GM18867 (cell line): ENCODE measurements at regions not wholly inside any gene's neighbourhood (a gene's known extent, or its start where the extent isn't known, plus 50 kb on each side); places are given as distances from the start of the nearest gene placed in this dataset.

Experiments used
- ATAC-seq: cut with Tn5 transposase; IDR thresholded peaks from one replicate; pipeline ENCODE4 v1.9.1; 2021; ENCODE audit warnings: mild to moderate bottlenecking, moderate library complexity; ENCODE audit not compliant: unreplicated experiment

DNA sequence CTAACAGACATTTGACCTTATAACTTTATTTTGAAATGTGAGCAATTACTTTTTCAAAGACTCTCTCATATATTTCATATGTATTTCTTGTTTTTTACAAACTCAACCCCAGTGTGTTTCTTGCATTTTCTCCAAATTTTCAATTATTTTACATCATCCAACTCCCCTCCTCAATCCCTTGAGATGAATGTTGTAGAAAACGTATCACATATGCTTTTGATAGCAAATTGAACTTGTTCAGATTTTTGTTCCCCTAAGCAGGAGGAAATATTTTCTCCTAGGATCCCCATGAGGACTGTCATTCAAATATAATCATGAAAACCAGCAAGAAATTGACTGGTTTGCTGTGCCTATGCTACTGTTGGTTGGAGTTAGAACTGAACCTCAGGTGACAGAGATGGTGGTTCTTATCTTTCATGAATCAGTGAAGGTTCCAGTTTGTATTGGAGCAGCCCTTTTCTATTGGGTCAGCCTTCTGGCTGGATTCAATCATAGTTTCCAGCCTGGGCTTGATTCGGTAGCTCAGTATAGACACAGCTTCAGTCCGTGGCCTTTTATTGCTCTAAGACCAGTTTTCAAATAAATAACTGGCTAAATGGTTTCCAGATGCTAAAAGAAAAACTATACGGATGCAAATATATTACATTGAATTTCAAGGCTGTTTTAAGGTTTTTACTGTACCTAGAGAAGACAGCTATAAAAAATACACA is 591.0 kb downstream of the EPHA4 start:
- no peak for ATAC-seq

- no peak for ATAC-seq
These were observed 590.2 kb downstream of the EPHA4 start for GRCh38 chr2:220981926-220982325.

DNA sequence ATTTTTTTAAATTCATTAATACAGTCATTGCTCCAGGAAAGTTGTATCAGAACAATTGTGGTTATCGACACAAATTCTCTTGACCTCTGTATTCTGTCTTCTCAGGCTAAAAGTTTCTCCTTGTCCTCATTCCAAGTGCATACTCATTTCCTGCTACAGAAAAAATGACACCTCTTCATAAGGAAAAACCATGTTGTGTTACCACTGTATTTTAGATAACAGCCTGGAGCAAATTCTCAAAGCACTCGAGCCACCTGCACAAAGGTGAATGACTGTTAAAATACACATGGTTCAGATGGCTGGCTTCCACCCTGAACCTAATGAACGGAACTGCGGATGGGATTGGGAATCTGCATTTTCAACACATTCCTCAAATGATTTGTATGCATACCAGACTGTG is 586.5 kb downstream of the EPHA4 start:
- no peak for ATAC-seq

DNA sequence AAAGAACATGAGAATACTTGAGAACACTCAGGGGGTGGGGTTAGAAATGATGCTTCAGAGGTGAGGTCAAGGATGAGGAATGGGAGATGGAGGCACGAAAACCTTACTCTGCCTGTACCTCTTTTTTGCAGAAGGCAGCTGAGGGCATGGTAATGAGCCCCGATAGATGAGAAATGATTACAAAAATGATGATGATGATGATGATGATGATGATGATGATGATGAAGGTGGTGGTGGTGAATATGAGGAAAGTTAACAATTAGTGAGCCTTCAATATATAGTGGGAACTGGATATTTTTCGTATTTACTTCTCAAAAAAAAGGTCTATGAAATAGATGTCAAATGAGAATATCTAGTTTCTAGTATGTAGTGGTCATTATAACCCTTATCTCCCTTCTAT is 584.3 kb downstream of the EPHA4 start:
- no peak for ATAC-seq

DNA sequence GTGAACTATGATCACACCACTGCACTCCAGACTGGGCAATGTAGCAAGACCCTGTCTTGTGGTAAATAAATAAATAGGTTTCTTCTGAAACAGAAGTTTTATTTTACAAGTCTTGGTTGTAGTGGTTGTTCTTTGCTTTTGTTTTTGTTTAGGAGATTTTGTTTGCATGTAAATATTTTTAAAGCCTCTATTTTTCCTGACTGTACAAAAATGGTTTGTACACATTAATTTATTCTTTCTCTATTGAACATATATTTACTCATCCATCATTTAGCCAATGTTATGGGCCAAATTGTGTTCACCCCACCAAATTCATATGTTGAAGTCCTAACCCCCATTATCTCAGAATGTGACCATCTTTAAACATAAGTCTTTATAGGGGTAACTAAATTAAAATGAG is 580.1 kb downstream of the EPHA4 start:
- ATAC-seq = no peak

GRCh38 chr2:220994846-220995245 is 577.3 kb downstream of the EPHA4 start:
- ATAC-seq = no peak

GRCh38 chr2:220995581-220995980 is 576.5 kb downstream of the EPHA4 start:
- ATAC-seq = no peak

DNA sequence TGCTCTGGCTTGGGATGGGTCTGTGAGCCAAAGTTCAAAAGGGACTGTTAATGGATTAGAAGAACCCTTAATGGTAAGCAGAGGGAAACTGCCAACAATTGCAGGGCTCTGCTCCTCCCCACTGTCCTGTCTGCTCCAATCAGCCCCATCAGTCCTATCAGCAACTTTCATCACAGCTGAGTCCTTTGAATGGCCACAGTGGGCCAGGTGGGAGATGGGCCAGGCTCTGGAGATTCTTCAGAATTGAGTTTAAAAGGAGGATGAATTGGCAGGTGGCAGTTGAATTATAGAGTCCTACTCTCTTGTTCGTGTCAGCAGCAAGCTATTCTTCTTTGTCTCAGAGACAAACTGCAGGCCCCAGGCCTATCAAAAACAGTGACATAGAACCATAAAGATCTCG is 573.9 kb downstream of the EPHA4 start:
- ATAC-seq = no peak

DNA sequence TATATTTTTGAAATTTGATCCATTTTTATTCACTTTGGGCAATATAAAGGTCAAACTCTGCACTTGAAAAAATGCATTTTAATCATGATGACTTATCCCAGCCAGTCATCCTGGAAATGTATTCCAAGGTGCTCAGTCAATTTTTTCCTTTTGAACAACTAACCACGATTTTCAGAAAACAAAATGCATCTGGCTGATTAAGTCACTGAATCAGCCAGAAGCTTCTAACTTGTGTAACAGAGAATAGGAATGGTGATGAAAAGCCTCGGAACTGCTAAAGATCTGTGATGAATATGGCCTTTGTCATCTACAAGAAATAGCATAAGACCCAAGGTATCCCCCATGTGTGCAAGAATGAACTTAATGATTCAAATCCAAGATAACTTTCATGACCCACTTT is 572.7 kb downstream of the EPHA4 start:
- ATAC-seq = no peak

- no peak for ATAC-seq
These were observed 570.7 kb downstream of the EPHA4 start for GRCh38 chr2:221001381-221001801.

DNA sequence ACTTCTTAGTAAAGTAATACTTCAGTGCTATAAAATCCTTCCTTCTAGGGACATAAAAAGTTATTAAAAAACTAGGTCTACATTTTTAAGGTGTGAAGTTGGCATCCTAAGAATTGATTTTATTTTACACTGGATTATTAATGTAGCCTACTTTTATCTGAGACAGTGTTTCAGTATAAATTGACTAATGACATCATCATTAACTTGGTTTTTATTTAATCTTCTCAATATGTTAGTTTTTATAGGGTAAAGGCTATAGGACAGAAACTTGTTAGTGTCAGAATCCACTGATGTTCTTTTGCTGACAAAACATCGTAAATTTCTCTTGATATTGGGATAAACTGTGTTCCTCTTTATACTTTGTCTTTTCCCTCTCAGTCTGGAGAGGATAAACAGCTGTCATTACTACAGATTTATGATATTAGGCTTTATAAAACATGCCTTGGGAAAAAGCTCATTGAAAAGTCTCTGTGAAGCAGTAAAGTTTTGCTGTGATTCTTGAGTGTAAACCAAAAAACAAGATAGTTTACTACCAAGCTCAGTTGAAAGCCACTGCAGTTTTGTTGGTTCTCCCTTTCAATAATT is 569.9 kb downstream of the EPHA4 start:
- no peak for ATAC-seq

- no peak for ATAC-seq
These were observed 566.8 kb downstream of the EPHA4 start for GRCh38 chr2:221005338-221005737.

DNA sequence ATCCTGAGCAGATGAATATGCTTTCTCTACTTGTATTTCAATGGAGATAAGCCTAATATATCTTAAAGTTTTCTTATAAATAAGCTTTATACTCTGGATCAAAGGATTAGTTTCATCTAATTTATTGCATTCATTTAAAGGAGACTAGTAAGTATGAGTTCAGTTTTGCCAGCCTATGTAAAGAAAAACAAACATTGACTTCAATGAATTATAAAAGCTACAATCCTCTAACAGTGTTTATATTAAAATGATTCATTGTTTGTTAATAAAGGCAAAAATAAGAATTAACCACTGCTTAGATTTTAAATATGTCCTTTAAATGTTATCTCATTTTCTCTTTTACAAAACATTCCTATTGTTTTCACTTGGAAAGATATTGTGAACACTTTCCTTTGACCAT is 566.0 kb downstream of the EPHA4 start:
- no peak for ATAC-seq

- ATAC-seq = no peak
These were observed 555.6 kb downstream of the EPHA4 start for GRCh38 chr2:221016551-221016950.

- ATAC-seq = no peak
These were observed 553.8 kb downstream of the EPHA4 start for GRCh38 chr2:221018262-221018661.

DNA sequence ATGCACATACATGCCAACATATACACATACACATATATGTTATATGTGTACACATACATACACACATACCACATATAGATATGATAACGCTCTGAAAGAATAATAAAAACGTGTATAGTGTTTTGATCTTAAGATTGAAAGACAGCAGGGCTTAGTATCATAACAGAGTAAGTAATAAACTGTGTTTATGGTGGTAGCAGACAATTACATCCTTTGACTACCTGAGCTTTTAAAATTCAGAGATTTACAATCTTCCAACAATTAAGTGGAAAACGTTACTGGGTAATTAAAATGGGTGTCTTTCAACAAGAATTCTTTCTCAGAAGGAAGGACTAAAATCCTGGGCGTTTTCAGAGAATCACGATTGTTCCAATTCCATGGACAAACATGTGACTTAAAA is 552.4 kb downstream of the EPHA4 start:
- ATAC-seq = no peak

DNA sequence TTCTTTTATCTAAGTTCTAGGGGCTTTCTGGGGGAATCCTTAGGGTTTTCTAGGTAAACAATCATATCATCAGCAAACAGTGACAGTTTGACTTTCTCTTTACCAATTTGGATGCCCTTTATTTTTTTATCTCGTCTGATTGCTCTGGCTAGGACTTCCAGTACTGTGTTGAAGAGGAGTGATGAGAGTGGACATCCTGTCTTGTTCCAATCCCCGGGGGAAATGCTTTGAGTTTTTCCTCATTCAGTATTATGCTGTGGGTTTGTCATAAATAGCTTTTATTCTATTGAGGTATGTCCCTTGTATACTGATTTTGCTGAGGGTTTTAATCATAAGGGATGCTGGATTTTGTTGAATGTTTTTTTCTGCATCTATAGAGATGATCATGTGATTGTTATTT is 549.5 kb downstream of the EPHA4 start:
- no peak for ATAC-seq

DNA sequence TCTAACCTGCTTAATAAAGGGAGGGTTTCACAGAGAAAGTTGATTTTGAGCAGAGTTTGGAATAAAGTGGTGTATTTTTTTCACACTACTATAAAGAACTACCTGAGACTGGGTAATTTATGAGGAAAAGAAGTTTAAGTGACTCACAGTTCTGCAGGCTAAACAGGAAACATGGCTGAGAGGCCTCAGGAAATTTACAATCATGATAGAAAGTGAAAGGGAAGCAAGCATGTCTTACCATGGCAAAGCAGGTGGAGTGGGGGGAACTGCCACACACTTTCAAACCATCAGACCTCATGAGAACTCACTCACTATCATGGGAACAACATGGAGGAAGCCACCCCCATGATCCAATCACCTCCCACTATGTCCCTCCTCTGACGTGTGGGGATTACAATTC is 546.7 kb downstream of the EPHA4 start:
- ATAC-seq = peak; percentile 43

DNA sequence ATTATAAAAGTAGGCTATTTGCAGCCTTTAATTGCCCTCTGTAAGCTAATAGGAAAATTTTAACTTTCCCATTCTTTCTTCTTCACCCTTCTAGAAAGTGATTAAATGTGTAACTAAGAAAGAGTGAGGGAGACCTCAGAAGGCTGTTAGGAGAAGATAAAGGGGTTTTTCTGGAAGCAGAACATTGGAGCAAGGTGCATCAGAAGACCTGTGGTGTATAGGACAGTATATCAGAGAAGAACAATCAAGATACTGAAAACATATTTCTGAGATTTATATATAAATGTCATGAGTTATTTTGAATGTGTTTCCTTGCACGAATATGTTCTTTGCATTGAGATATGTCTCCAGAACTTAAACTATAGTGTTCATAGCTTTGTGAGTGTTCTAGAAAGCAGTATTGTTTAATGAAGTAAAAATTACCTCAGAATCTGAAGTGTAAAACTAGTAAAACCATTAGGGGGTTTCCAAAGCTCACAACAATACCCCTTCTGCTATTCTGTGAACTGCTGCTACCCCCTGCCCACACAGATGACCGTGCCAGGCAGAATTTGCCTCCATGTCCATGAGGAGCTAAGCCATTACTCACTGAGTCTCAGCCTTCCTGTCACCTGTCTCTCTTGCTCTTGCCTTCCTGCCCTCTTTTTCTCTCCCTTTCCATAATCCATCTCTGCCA is 537.9 kb downstream of the EPHA4 start:
- ATAC-seq = no peak

DNA sequence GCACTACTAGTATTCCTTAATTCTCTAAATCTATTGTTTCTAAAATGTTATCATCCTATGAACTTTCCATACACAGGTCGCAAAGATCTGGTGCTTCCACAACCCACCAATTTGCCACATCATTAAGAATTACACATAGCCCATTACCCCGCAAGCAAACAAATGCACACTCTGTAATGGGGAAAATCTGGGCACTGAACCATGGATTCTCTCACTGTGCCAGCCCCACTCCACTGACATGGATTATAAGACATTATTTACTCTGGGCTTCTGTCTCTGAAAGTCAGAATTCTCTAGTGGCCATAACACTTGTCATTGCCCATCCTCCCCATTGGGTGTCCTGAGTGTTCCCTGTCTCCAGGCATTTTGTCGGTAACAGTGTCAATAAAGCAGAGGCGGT is 537.1 kb downstream of the EPHA4 start:
- no peak for ATAC-seq

- no peak for ATAC-seq
These were observed 529.2 kb downstream of the EPHA4 start for GRCh38 chr2:221042926-221043325.

DNA sequence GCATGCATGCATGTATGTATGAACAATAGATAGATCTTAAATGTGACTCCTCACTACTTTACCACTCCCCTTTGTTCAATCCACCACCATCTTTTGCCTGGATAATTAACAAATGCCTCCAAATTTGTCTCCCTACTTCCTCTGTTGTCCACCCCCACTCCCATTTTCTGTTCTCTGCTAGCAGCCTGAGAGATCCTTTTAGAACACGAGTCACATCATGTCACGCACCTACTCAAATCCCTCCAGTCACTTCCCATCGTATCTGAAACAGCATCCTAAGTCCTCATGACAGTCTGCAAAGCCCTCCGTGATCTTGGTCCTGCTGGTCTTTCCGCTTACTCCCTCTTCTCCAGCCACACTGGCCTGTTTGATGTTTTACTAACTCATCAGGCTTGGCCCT is 527.3 kb downstream of the EPHA4 start:
- no peak for ATAC-seq
